ENCODE measurements at regions not wholly inside any gene's neighbourhood (a gene's known extent, or its start where the extent isn't known, plus 50 kb on each side); places are given as distances from the start of the nearest gene placed in this dataset.
"Not testable (repeated sequence)": the region's sequence is repeated elsewhere in the genome, so short reads cannot be mapped to it uniquely, and the experiment has no call there.

- Mint-ChIP-seq H3K27me3 (ENCODE audit: low read depth) (peaks cover 33% of the 10 kb centered on the region), H3K36me3 (ENCODE audit: low read depth) (no peaks in the 10 kb centered on the region), H3K4me1 (peaks cover 10% of the 10 kb centered on the region), H3K4me3 (peak overlapping the region; percentile 86 to 91 (median 86)), H3K9me3 (no peaks in the 10 kb centered on the region), H3K27ac (peak overlapping the region in 1 of 3 experiments; percentile 0)
- TF ChIP-seq, protein P1, sequence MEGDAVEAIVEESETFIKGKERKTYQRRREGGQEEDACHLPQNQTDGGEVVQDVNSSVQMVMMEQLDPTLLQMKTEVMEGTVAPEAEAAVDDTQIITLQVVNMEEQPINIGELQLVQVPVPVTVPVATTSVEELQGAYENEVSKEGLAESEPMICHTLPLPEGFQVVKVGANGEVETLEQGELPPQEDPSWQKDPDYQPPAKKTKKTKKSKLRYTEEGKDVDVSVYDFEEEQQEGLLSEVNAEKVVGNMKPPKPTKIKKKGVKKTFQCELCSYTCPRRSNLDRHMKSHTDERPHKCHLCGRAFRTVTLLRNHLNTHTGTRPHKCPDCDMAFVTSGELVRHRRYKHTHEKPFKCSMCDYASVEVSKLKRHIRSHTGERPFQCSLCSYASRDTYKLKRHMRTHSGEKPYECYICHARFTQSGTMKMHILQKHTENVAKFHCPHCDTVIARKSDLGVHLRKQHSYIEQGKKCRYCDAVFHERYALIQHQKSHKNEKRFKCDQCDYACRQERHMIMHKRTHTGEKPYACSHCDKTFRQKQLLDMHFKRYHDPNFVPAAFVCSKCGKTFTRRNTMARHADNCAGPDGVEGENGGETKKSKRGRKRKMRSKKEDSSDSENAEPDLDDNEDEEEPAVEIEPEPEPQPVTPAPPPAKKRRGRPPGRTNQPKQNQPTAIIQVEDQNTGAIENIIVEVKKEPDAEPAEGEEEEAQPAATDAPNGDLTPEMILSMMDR (IDR thresholded peaks at IDR 0.05; ENCODE audit: unreplicated experiment in 3 of 3) = no peak
Observed at GRCh38 chr10:46106410-46107255, 60.6 kb upstream of the MSMB start.

GRCh38 chr10:46108158-46108499 is 62.1 kb upstream of the MSMB start:
- not testable (repeated sequence) for H3K9me3 Mint-ChIP-seq; H3K4me3 Mint-ChIP-seq; H3K27ac Mint-ChIP-seq; H3K36me3 Mint-ChIP-seq (ENCODE audit: low read depth)
- Mint-ChIP-seq H3K4me1 (peaks cover 10% of the 10 kb centered on the region), H3K27me3 (ENCODE audit: low read depth) (peaks cover 33% of the 10 kb centered on the region)

- not testable (repeated sequence) for H3K4me1 Mint-ChIP-seq; H3K27me3 Mint-ChIP-seq (ENCODE audit: low read depth); H3K36me3 Mint-ChIP-seq (ENCODE audit: low read depth); H3K4me3 Mint-ChIP-seq; H3K27ac Mint-ChIP-seq; H3K9me3 Mint-ChIP-seq
Observed at GRCh38 chr10:46154271-46154670, 108.2 kb upstream of the MSMB start.

DNA sequence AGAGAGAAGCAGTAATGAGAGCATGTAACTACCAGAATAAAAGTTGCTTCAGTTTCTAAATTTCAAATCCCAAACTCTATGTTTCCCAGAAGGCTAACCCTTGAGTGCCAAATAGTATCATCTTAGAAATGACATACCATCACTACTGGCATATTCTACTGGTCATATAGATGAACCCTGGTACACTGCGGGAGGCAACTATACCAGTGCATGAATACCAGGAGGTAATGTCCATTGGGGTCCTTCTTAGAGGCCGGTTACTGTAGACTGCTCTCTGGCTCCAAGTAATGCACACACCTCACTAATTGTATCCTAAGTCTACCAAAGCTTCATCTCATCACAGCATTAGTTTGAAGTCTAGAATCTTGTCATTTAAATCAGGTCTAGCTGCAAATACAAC is 108.6 kb upstream of the MSMB start:
- H3K9me3 Mint-ChIP-seq; H3K27ac Mint-ChIP-seq; H3K4me1 Mint-ChIP-seq; H3K27me3 Mint-ChIP-seq (ENCODE audit: low read depth); H3K36me3 Mint-ChIP-seq (ENCODE audit: low read depth); H3K4me3 Mint-ChIP-seq: not testable (repeated sequence)

GRCh38 chr10:46156866-46157265 is 110.8 kb upstream of the MSMB start:
- not testable (repeated sequence) for H3K27me3 Mint-ChIP-seq (ENCODE audit: low read depth); H3K27ac Mint-ChIP-seq; H3K9me3 Mint-ChIP-seq; H3K36me3 Mint-ChIP-seq (ENCODE audit: low read depth); H3K4me1 Mint-ChIP-seq; H3K4me3 Mint-ChIP-seq

DNA sequence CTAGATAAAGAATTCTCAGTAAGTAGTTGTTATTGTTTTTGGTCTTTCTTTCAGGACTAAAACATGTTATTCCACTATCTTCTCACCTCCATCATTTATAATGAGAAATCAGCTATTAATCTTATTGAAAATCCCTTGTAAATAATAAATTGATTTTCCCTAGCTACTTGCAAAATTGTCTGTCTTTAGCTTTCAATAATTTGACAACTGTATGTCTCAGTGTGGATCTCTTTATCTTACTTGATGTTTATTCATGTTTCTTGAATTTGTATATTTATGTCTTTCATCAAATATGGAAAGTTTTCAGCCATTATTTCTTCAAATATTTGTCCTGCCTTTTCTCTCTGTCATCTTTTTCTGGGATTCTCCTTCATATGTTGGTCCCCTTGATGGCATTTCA is 117.1 kb upstream of the ANTXRL start:
- no peaks in the 10 kb centered on the region for H3K36me3 Mint-ChIP-seq (ENCODE audit: low read depth)
- no peak overlapping the region for H3K27ac Mint-ChIP-seq
- TF ChIP-seq, protein P1 (IDR thresholded peaks at IDR 0.05; ENCODE audit: unreplicated experiment in 3 of 3) = no peak
- H3K4me3 Mint-ChIP-seq = no peak overlapping the region
- peaks cover 4% of the 10 kb centered on the region for H3K27me3 Mint-ChIP-seq (ENCODE audit: low read depth)
- peaks cover 15% of the 10 kb centered on the region for H3K9me3 Mint-ChIP-seq
- H3K4me1 Mint-ChIP-seq = no peaks in the 10 kb centered on the region

- peaks cover 15% of the 10 kb centered on the region for H3K9me3 Mint-ChIP-seq
- no peaks in the 10 kb centered on the region for H3K4me1 Mint-ChIP-seq
- TF ChIP-seq, protein P1 (IDR thresholded peaks at IDR 0.05; ENCODE audit: unreplicated experiment in 3 of 3) = no peak
- H3K27me3 Mint-ChIP-seq (ENCODE audit: low read depth) = peaks cover 4% of the 10 kb centered on the region
- H3K36me3 Mint-ChIP-seq (ENCODE audit: low read depth) = no peaks in the 10 kb centered on the region
- no peak overlapping the region for H3K27ac Mint-ChIP-seq
- no peak overlapping the region for H3K4me3 Mint-ChIP-seq
Observed at GRCh38 chr10:46170789-46171188, 116.0 kb upstream of the ANTXRL start.

GRCh38 chr10:46171661-46172060 is 115.1 kb upstream of the ANTXRL start:
- no peaks in the 10 kb centered on the region for H3K4me1 Mint-ChIP-seq
- TF ChIP-seq, protein P1 (IDR thresholded peaks at IDR 0.05; ENCODE audit: unreplicated experiment in 3 of 3) = no peak
- no peaks in the 10 kb centered on the region for H3K36me3 Mint-ChIP-seq (ENCODE audit: low read depth)
- H3K27ac Mint-ChIP-seq = no peak overlapping the region
- H3K9me3 Mint-ChIP-seq = peaks cover 15% of the 10 kb centered on the region
- no peak overlapping the region for H3K4me3 Mint-ChIP-seq
- peaks cover 4% of the 10 kb centered on the region for H3K27me3 Mint-ChIP-seq (ENCODE audit: low read depth)
